NT2/D1 (cell line): ENCODE measurements at regions not wholly inside any gene's neighbourhood (a gene's known extent, or its start where the extent isn't known, plus 50 kb on each side); places are given as distances from the start of the nearest gene placed in this dataset.
A peak's percentile ranks its signal among the peaks of the same experiment; 100 is the strongest.

Experiments
- DNase-seq: peaks from one replicate; pipeline ENCODE4 v3.0.0-alpha.2; 2011; ENCODE audit warnings: low read depth, low spot score
- H3K27me3 ChIP-seq: 2 replicates; pipeline ENCODE4 v1.6.0; 2011; ENCODE audit warnings: mild to moderate bottlenecking; ENCODE audit not compliant: insufficient read length, insufficient read depth
- H3K36me3 ChIP-seq: 2 replicates; pipeline ENCODE4 v1.6.1; 2011; ENCODE audit warnings: mild to moderate bottlenecking, low read length, mixed read lengths; ENCODE audit not compliant: insufficient read depth, insufficient read length
- H3K4me1 ChIP-seq: 2 replicates; pipeline ENCODE4 v1.5.1; 2011; ENCODE audit not compliant: insufficient read depth, insufficient read length
- H3K4me3 ChIP-seq: 2 replicates; pipeline ENCODE4 v1.5.1; 2011; ENCODE audit warnings: low read depth; ENCODE audit not compliant: insufficient read length
- H3K9ac ChIP-seq: 2 replicates; pipeline ENCODE4 v1.6.0; 2011; ENCODE audit warnings: low read depth; ENCODE audit not compliant: insufficient read length
- H3K9me3 ChIP-seq: 2 replicates; pipeline ENCODE4 v1.5.1; 2011; ENCODE audit warnings: mild to moderate bottlenecking, low read length; ENCODE audit not compliant: insufficient read depth
- SUZ12 ChIP-seq: IDR thresholded peaks from 2 replicates; pipeline ENCODE4 v1.6.1; 2011; ENCODE audit not compliant: insufficient read length, insufficient read depth; ENCODE audit errors: extremely low read depth
- YY1 ChIP-seq: IDR thresholded peaks from 2 replicates; pipeline ENCODE4 v1.6.1; 2011; ENCODE audit not compliant: insufficient read length, insufficient read depth
- ZNF274 ChIP-seq: IDR thresholded peaks from 2 replicates; pipeline ENCODE4 v1.6.1; 2011; ENCODE audit warnings: mild to moderate bottlenecking, low read depth, low read length

DNA sequence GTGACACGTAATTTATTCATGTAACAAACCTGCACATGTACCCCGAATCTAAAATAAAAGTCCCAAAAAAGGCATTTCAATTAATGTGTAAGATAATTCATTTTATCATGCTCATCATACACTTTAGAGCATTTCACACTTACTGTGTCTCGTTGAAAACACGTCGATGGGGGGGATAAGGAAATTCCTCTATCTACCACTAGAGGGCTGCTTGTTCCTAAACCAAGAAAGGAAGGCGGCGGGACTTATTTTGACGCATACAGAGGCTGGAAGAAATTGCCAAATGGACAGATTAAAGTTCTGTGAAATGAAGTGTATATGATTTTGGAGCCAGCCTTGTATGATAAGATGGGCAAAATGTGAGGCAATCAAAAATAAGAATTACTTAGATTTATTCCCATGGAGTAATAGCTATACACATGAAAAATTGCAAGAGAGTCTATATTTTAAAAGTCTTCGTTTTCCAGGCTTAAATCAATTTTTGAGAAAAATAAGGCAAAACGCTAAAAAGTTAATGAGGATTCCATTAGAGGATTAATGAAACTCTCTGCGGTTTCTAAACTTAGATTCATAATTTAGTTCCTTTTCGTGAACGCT, 346.8 kb downstream of the CNTN3 start:
- H3K9ac ChIP-seq: no peak overlapping the region
- H3K27me3 ChIP-seq: no peaks in the 10 kb centered on the region
- TF ChIP-seq YY1 (no peak), ZNF274 (no peak), SUZ12 (no peak)
- no peaks in the 10 kb centered on the region for H3K9me3 ChIP-seq
- H3K36me3 ChIP-seq: no peaks in the 10 kb centered on the region
- no peak overlapping the region for H3K4me3 ChIP-seq
- peak; percentile 54 for DNase-seq
- no peaks in the 10 kb centered on the region for H3K4me1 ChIP-seq

DNA sequence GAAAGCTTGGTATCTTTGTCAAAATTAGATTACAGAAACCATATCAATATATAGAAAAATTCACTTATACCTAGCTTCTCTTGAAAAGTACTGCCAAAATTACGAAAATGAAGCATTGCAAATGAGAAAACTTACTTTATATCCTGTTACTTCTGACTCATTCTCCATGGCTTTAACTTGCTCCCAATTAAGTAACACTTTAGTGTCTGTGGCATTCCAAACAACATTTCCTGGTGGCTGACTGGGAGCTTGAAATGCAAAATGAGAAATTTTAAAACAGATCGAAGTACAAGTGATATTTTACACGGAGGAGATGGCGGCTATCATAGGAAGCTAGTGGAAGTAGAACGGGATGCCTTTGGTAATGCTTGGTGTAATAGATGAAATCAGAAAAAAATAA, 347.3 kb downstream of the CNTN3 start:
- no peaks in the 10 kb centered on the region for H3K27me3 ChIP-seq
- DNase-seq: no peak
- TF ChIP-seq SUZ12 (no peak), ZNF274 (no peak), YY1 (no peak)
- H3K36me3 ChIP-seq: no peaks in the 10 kb centered on the region
- H3K9ac ChIP-seq: no peak overlapping the region
- H3K4me3 ChIP-seq: no peak overlapping the region
- no peaks in the 10 kb centered on the region for H3K4me1 ChIP-seq
- no peaks in the 10 kb centered on the region for H3K9me3 ChIP-seq

DNA sequence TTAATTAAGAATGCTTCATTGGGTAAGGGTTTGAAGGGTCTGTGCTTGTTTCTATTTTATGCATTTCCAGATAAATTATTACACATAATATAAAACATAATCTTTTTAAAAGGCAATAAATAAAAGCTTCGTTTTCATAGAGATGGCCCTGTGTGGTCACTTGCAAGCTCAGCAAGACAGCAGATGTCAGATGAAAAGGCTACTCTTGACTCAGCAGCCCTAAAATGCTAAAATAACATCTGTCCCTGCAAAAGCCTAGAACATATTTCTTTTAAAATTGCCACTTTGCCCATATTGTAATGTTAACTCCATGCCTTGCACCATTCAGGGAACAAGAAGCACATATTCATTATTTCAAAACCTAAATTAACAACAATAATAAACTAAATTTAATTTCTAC, 349.4 kb downstream of the CNTN3 start:
- Histone ChIP-seq H3K36me3 (no peaks in the 10 kb centered on the region), H3K4me3 (no peak overlapping the region), H3K9ac (no peak overlapping the region), H3K27me3 (no peaks in the 10 kb centered on the region), H3K4me1 (no peaks in the 10 kb centered on the region), H3K9me3 (no peaks in the 10 kb centered on the region)
- DNase-seq: no peak
- no peak for TF ChIP-seq ZNF274
- TF ChIP-seq YY1: no peak
- no peak for TF ChIP-seq SUZ12

DNA sequence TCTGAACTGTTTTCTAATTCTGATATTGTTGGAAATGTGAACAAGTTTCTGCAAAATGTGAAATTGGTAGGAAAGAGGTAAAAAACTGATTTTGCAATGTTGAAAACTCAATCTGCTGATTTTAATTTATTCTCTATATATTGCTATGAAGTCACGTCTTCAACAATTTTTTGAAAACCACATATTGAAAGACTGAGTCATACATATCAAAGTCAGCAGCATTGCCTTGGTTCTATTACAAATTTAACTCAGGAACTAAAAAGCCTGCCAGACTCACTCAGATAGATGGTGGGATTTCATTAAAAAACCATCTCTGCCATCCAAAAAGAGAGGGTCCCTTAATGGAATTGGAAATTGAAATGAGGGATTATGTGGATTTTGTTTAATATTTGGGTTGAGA, 351.4 kb downstream of the CNTN3 start:
- TF ChIP-seq YY1 (no peak), ZNF274 (no peak), SUZ12 (no peak)
- H3K36me3 ChIP-seq: no peaks in the 10 kb centered on the region
- no peaks in the 10 kb centered on the region for H3K27me3 ChIP-seq
- no peaks in the 10 kb centered on the region for H3K4me1 ChIP-seq
- no peak overlapping the region for H3K9ac ChIP-seq
- no peaks in the 10 kb centered on the region for H3K9me3 ChIP-seq
- DNase-seq: no peak
- H3K4me3 ChIP-seq: no peak overlapping the region

DNA sequence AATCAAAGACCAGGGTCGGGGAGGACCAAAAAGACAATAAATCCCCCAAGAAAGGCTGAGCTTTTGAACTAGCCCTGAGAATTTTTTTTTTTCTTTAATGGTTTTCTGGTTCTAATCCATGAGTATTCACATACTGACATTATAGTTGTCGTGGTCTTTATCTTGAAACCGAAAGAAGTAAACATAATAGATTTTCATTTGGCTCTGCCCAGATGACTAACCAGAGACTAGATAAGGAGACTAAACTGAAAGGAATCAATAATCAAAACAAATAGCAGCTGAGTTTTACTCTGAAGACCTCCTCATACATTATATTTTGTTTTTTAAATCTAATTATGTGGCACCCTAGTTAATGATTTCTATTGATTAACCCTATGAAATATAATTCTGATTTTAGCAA, 381.4 kb downstream of the CNTN3 start:
- Histone ChIP-seq H3K4me3 (no peak overlapping the region), H3K9ac (no peak overlapping the region), H3K27me3 (no peaks in the 10 kb centered on the region), H3K36me3 (no peaks in the 10 kb centered on the region), H3K4me1 (no peaks in the 10 kb centered on the region), H3K9me3 (no peaks in the 10 kb centered on the region; the same call in 1 of the 2 replicates)
- no peak for TF ChIP-seq ZNF274
- no peak for TF ChIP-seq YY1
- TF ChIP-seq SUZ12: no peak
- DNase-seq: no peak

DNA sequence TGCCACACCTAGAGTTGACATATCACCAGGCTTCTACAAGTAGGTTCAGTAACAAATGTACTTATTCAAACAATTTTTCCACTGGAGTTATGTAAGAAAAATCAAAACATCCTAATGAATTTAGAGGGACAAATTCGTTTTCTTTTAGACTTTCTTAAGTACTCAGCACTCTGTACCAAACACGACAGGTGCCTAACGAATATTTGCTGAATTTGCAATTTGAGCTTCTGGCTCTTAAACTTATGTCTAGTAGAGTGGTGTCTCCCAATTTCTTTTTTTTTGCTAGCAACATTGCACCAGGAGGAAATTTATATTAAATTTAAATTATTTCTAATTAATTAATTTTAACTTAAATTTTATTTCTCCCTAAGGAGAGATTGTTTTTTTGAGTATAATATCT, 397.0 kb downstream of the CNTN3 start:
- no peak for DNase-seq
- H3K9ac ChIP-seq: no peak overlapping the region
- H3K9me3 ChIP-seq: no peaks in the 10 kb centered on the region
- H3K36me3 ChIP-seq: no peaks in the 10 kb centered on the region
- TF ChIP-seq YY1 (no peak), ZNF274 (no peak), SUZ12 (no peak)
- no peaks in the 10 kb centered on the region for H3K27me3 ChIP-seq
- no peaks in the 10 kb centered on the region for H3K4me1 ChIP-seq
- H3K4me3 ChIP-seq: no peak overlapping the region

DNA sequence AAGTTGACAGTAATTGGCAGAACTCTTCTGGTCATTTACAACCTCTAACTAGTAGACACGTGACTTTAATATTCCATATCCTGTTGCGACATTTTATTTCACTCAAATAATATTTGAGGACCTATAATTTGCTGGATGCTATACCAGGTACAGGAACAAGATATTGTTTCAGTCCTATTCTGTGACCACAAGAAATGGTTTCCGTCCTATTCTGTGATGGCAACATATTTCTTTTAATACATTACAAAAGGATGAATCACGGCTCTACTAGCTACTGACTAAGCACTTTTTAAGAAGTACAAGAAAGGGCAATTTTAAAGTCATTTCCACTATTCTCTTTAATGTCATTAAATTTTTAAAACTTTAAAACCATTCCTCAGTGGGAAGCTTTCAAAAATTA, 400.2 kb downstream of the CNTN3 start:
- H3K36me3 ChIP-seq: no peaks in the 10 kb centered on the region
- no peak overlapping the region for H3K9ac ChIP-seq
- H3K4me1 ChIP-seq: no peaks in the 10 kb centered on the region
- no peak overlapping the region for H3K4me3 ChIP-seq
- TF ChIP-seq ZNF274: no peak
- TF ChIP-seq YY1: no peak
- TF ChIP-seq SUZ12: no peak
- H3K9me3 ChIP-seq: no peaks in the 10 kb centered on the region
- no peak for DNase-seq
- H3K27me3 ChIP-seq: no peaks in the 10 kb centered on the region

DNA sequence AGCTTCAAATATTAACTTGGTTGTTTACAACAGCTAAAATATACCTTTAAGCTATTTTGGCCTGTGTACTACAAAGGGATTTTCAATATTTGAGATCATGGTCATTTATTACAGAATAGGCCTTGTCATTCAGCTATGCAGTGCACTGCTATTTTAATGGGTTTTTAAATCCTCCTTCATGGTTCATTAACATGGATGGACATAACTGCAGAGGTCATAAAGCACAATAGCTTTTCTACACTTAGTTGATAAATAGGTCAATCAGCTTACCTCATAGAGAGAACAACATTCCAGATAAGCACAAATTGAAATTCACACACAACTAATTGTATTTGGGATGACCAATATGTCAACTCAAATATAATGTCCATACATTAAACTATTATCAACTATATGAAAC, 403.7 kb downstream of the CNTN3 start:
- no peak overlapping the region for H3K9ac ChIP-seq
- H3K9me3 ChIP-seq: no peaks in the 10 kb centered on the region
- no peaks in the 10 kb centered on the region for H3K4me1 ChIP-seq
- no peak for DNase-seq
- TF ChIP-seq SUZ12 (no peak), YY1 (no peak), ZNF274 (no peak)
- no peak overlapping the region for H3K4me3 ChIP-seq
- H3K36me3 ChIP-seq: no peaks in the 10 kb centered on the region
- H3K27me3 ChIP-seq: no peaks in the 10 kb centered on the region
